KMS-11 (cell line): ENCODE measurements at regions not wholly inside any gene's neighbourhood (a gene's known extent, or its start where the extent isn't known, plus 50 kb on each side); places are given as distances from the start of the nearest gene placed in this dataset.

ENCODE experiments used
- H2AFZ ChIP-seq: fragments of 200-600 bp; sonication (generic); 2 replicates; pipeline ENCODE4 v1.6.1; 2016; ENCODE audit warnings: antibody characterized with exemption, mixed run types, low read depth
- H3K27ac ChIP-seq: fragments of 200-600 bp; sonication (generic); 2 replicates; pipeline ENCODE4 v1.6.1; 2016; ENCODE audit warnings: mild to moderate bottlenecking, mixed run types
- H3K27me3 ChIP-seq: fragments of 200-600 bp; sonication (generic); 2 replicates; pipeline ENCODE4 v1.6.1; 2017; ENCODE audit warnings: mild to moderate bottlenecking, low read depth, mixed run types, moderate library complexity; ENCODE audit not compliant: insufficient read depth
- H3K36me3 ChIP-seq: fragments of 200-600 bp; sonication (generic); 2 replicates; pipeline ENCODE4 v1.6.1; 2017; ENCODE audit warnings: mild to moderate bottlenecking, mixed run types; ENCODE audit not compliant: insufficient read depth
- H3K4me1 ChIP-seq: fragments of 200-600 bp; sonication (generic); 2 replicates; pipeline ENCODE4 v1.6.1; 2016; ENCODE audit warnings: mild to moderate bottlenecking, low read depth, mixed run types; ENCODE audit not compliant: poor library complexity, severe bottlenecking
- H3K4me2 ChIP-seq: fragments of 200-600 bp; sonication (generic); 2 replicates; pipeline ENCODE4 v1.7.0; 2016; ENCODE audit warnings: mild to moderate bottlenecking, mixed run types
- H3K4me3 ChIP-seq: fragments of 200-600 bp; sonication (generic); IDR thresholded peaks from 2 replicates; pipeline ENCODE4 v1.6.1; 2017; ENCODE audit warnings: low read depth, low read length, mixed read lengths; ENCODE audit not compliant: insufficient read depth
- H3K79me2 ChIP-seq: fragments of 200-600 bp; sonication (generic); 2 replicates; pipeline ENCODE4 v1.6.1; 2016; ENCODE audit warnings: low read depth, mixed run types; ENCODE audit not compliant: insufficient read depth
- H3K9ac ChIP-seq: fragments of 200-600 bp; sonication (generic); 2 replicates; pipeline ENCODE4 v1.6.1; 2016; ENCODE audit warnings: mild to moderate bottlenecking, mixed run types
- H4K20me1 ChIP-seq: fragments of 200-600 bp; sonication (generic); 2 replicates; pipeline ENCODE4 v1.6.1; 2016; ENCODE audit warnings: mild to moderate bottlenecking, mixed run types; ENCODE audit not compliant: insufficient read depth
- TF ChIP-seq, protein P1 (sequence below): fragments of 200-600 bp; sonication (generic); conservative IDR thresholded peaks from 2 replicates; pipeline ENCODE4 v1.6.1; 2017; ENCODE audit warnings: low read depth, mild to moderate bottlenecking, antibody characterized with exemption, low read length, moderate library complexity, mixed read lengths

DNA sequence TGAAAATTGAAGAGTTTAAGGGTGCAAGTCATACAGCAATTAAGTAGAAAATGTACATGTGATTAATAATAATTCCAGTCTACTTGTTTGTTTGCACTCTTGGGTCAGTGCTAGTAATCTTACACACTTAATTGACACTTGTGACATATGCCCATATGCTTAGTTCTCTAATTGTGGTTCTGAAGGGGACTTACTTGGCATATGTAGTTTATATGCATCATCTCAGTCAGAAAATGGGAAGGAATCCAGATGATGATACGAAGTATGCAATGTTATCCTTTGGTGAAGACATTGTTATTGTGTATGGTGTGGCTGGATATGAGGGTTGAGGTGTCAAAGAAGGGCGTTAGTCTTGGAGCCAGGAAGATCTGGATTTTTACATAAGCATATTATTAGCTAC, 193.5 kb upstream of the HDAC9 start:
- TF ChIP-seq, protein P1, sequence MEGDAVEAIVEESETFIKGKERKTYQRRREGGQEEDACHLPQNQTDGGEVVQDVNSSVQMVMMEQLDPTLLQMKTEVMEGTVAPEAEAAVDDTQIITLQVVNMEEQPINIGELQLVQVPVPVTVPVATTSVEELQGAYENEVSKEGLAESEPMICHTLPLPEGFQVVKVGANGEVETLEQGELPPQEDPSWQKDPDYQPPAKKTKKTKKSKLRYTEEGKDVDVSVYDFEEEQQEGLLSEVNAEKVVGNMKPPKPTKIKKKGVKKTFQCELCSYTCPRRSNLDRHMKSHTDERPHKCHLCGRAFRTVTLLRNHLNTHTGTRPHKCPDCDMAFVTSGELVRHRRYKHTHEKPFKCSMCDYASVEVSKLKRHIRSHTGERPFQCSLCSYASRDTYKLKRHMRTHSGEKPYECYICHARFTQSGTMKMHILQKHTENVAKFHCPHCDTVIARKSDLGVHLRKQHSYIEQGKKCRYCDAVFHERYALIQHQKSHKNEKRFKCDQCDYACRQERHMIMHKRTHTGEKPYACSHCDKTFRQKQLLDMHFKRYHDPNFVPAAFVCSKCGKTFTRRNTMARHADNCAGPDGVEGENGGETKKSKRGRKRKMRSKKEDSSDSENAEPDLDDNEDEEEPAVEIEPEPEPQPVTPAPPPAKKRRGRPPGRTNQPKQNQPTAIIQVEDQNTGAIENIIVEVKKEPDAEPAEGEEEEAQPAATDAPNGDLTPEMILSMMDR = no peak
- Histone ChIP-seq H4K20me1 (no peaks in the 10 kb centered on the region), H3K27me3 (no peaks in the 10 kb centered on the region), H3K4me1 (no peaks in the 10 kb centered on the region), H3K4me2 (no peak overlapping the region), H3K36me3 (no peaks in the 10 kb centered on the region), H2AFZ (no peak overlapping the region), H3K27ac (no peak overlapping the region), H3K4me3 (no peak overlapping the region), H3K9ac (no peak overlapping the region), H3K79me2 (no peaks in the 10 kb centered on the region)

DNA sequence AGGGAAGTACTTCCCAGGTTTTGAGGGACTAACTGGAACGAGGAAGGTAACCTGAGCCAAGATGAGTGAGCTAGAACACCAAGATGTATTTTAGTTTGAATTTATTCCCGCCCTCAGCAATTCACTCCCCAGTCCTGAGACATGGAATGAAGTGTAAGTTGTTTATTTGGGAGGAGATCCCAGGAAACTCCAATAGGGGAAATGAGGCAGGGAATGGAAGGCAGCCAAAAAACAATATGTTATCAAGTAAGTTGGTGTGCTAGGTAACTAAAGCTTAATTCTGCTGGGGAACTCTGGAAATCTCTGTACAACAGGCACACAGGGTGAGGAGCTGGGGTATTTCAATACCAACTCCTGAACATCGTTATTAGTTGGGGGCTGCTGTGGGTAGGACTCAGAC, 189.7 kb upstream of the HDAC9 start:
- Histone ChIP-seq H3K9ac (no peak overlapping the region), H3K4me3 (no peak overlapping the region), H3K27me3 (no peaks in the 10 kb centered on the region), H2AFZ (no peak overlapping the region), H3K79me2 (no peaks in the 10 kb centered on the region), H3K4me1 (no peaks in the 10 kb centered on the region), H3K36me3 (no peaks in the 10 kb centered on the region), H3K4me2 (no peak overlapping the region), H3K27ac (no peak overlapping the region), H4K20me1 (no peaks in the 10 kb centered on the region)
- TF ChIP-seq, protein P1 = no peak

DNA sequence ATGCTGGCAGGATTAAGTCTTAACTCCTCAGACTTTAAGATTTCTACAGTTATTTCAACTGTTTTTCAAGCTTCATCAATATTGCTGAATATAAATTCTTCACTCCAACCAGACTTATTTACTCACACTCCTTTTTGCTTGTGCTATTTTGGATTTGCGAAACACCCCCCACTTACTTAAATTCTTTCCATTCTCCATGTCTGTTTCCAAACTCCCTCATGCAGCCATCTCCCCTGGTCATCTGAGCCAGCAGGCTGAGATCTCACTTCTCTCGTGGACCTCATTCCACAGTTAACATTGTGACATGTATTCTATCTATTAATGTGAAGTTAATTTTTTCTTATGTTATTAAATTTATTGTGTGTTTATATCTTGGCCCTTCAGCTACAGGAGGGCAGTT, 188.9 kb upstream of the HDAC9 start:
- TF ChIP-seq, protein P1 = no peak

DNA sequence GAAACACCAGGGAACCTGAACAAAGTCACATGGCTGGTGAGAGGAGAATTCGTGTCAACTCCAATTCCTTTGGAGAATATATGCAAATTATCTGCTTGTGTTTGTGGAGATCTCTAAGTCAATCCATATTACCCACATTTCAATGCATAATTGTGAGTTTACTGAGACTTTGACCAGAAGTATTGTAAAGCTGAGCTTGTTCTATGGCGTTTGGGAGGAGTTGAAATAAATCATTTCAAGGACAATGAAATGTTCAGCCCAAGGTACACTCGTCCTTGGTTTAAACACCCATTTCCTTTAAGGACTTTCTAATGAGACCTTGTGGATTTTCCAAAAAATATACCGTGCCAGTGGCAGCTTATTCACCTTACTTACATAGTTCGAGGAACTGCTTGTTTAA, 186.6 kb upstream of the HDAC9 start:
- H3K79me2 ChIP-seq = no peaks in the 10 kb centered on the region
- no peak overlapping the region for H3K27ac ChIP-seq
- no peak overlapping the region for H2AFZ ChIP-seq
- no peaks in the 10 kb centered on the region for H3K36me3 ChIP-seq
- H3K4me3 ChIP-seq = no peak overlapping the region
- H3K4me1 ChIP-seq = no peaks in the 10 kb centered on the region
- no peak overlapping the region for H3K9ac ChIP-seq
- no peak overlapping the region for H3K4me2 ChIP-seq
- TF ChIP-seq, protein P1 = no peak
- no peaks in the 10 kb centered on the region for H4K20me1 ChIP-seq
- H3K27me3 ChIP-seq = no peaks in the 10 kb centered on the region

More for the DNA sequence above, 188.9 kb upstream of the HDAC9 start:
- Histone ChIP-seq H2AFZ (no peak overlapping the region), H3K36me3 (no peaks in the 10 kb centered on the region), H3K79me2 (no peaks in the 10 kb centered on the region), H3K27ac (no peak overlapping the region), H3K9ac (no peak overlapping the region), H4K20me1 (no peaks in the 10 kb centered on the region), H3K4me2 (no peak overlapping the region), H3K27me3 (no peaks in the 10 kb centered on the region), H3K4me3 (no peak overlapping the region), H3K4me1 (no peaks in the 10 kb centered on the region)
